Astrocyte (in vitro differentiated cells and primary cell): ENCODE measurements at regions not wholly inside any gene's neighbourhood (a gene's known extent, or its start where the extent isn't known, plus 50 kb on each side); places are given as distances from the start of the nearest gene placed in this dataset.

Source experiments
- DNase-seq: peaks from one replicate; pipeline ENCODE4 v3.0.0-alpha.2; 2010; ENCODE audit warnings: low read depth
- FAIRE-seq: peaks from 2 replicates; lab custom pipeline; 2011; peaks lifted over from hg19 to GRCh38; lab: Jason Lieb, UNC
- H2AFZ ChIP-seq: 2 replicates; pipeline ENCODE4 v1.6.0; 2012; ENCODE audit warnings: low read depth, low read length, inconsistent platforms
- H3K27ac ChIP-seq: 2 replicates; pipeline ENCODE4 v1.5.1; 2011; ENCODE audit warnings: low read depth, low read length, inconsistent platforms
- H3K27me3 ChIP-seq: 2 replicates; pipeline ENCODE4 v1.6.0; 2011; ENCODE audit warnings: low read length, inconsistent platforms; ENCODE audit not compliant: insufficient read depth
- H3K36me3 ChIP-seq: 2 replicates; pipeline ENCODE4 v1.5.1; 2011; ENCODE audit warnings: low read length, inconsistent platforms; ENCODE audit not compliant: insufficient read depth
- H3K4me1 ChIP-seq: 2 replicates; pipeline ENCODE4 v1.5.1; 2011; ENCODE audit warnings: low read length, inconsistent platforms; ENCODE audit not compliant: insufficient read depth
- H3K4me2 ChIP-seq: 2 replicates; pipeline ENCODE4 v1.6.0; 2012; ENCODE audit warnings: low read length, inconsistent platforms
- H3K4me3 ChIP-seq: 2 replicates; pipeline ENCODE4 v1.5.1; 2011; ENCODE audit warnings: low read depth, mild to moderate bottlenecking, low read length, inconsistent platforms; ENCODE audit not compliant: insufficient read depth
- H3K79me2 ChIP-seq: 2 replicates; pipeline ENCODE4 v1.6.0; 2012; ENCODE audit warnings: mild to moderate bottlenecking, low read length, inconsistent platforms; ENCODE audit not compliant: insufficient read depth
- H3K9ac ChIP-seq: 2 replicates; pipeline ENCODE4 v1.6.0; 2012; ENCODE audit warnings: mild to moderate bottlenecking, low read length, inconsistent platforms
- H3K9me3 ChIP-seq: 2 replicates; pipeline ENCODE4 v1.5.1; 2012; ENCODE audit warnings: low read depth, mild to moderate bottlenecking, low read length, inconsistent platforms; ENCODE audit not compliant: insufficient read depth
- H4K20me1 ChIP-seq: 2 replicates; pipeline ENCODE4 v1.6.0; 2012; ENCODE audit warnings: low read length, inconsistent platforms; ENCODE audit not compliant: insufficient read depth
- H3K27ac Mint-ChIP-seq: one replicate; pipeline ENCODE4 v1.8.0; 2021; ENCODE audit warnings: mild to moderate bottlenecking, mixed read lengths; ENCODE audit not compliant: unreplicated experiment
- H3K27me3 Mint-ChIP-seq: one replicate; pipeline ENCODE4 v1.8.0; 2021; ENCODE audit warnings: low read depth, mixed read lengths; ENCODE audit not compliant: unreplicated experiment
- H3K36me3 Mint-ChIP-seq: one replicate; pipeline ENCODE4 v1.8.0; 2021; ENCODE audit warnings: low read depth, mixed read lengths; ENCODE audit not compliant: unreplicated experiment
- H3K4me1 Mint-ChIP-seq: one replicate; pipeline ENCODE4 v1.8.0; 2021; ENCODE audit warnings: low read depth, mixed read lengths; ENCODE audit not compliant: unreplicated experiment
- H3K4me3 Mint-ChIP-seq: one replicate; pipeline ENCODE4 v1.8.0; 2021; ENCODE audit warnings: mild to moderate bottlenecking, moderate library complexity, mixed read lengths; ENCODE audit not compliant: unreplicated experiment
- H3K9me3 Mint-ChIP-seq: one replicate; pipeline ENCODE4 v1.8.0; 2021; ENCODE audit warnings: mild to moderate bottlenecking, mixed read lengths; ENCODE audit not compliant: unreplicated experiment
- EZH2 ChIP-seq: IDR thresholded peaks from 2 replicates; pipeline ENCODE4 v1.6.1; 2012; ENCODE audit warnings: mild to moderate bottlenecking, low read length, inconsistent platforms; ENCODE audit not compliant: insufficient read depth
- TF ChIP-seq, protein P1 (sequence below): IDR thresholded peaks from 2 replicates; pipeline ENCODE4 v1.5.1; 2011; ENCODE audit warnings: low read depth, mild to moderate bottlenecking, inconsistent platforms, low read length, moderate library complexity; ENCODE audit not compliant: insufficient read depth

DNA sequence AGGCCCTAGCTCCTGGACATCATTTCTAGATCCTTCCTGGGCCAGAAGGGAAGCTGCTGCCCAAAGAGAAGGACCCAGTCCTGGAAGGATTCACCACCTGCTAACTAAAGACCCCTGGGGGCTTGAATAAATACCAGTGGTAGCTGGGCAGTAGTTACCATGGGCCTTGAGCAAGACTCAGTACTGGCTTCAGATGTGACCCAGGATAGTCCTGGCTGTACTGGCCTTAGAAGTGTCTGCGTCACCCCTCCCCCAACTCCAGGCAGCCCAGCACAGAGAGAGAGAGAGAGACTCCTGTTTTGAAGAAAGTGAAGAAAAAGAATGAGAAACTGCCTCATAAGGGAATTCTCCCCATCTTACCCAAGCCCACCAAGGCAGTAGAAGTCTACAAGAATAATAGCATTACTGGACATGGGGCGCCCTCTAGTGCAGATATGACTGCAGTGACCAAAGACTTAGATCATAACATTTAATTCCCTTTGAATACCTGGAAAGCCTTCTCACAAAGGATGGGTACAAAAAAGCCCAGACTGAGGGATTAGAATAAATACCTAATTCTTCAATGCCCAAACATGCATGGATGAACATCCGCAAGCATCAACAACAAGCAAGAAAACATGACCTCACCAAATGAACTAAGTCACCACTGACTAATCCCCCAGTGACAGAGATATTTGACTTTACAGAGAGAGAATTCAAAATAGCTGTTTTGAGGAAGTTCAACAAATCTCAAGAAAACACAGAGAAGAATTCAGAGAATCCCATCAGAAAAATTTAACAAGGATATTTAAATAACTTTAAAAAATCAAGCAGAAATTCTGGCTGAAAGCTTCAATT, 171.8 kb downstream of the HNRNPD start:
- Histone ChIP-seq H4K20me1 (no peaks in the 10 kb centered on the region), H3K27ac (no peak overlapping the region), H3K27me3 (no peaks in the 10 kb centered on the region), H3K36me3 (no peaks in the 10 kb centered on the region), H3K9ac (no peak overlapping the region), H3K4me1 (no peaks in the 10 kb centered on the region), H3K79me2 (no peaks in the 10 kb centered on the region), H2AFZ (no peak overlapping the region), H3K9me3 (peaks cover 2% of the 10 kb centered on the region), H3K4me3 (no peak overlapping the region), H3K4me2 (no peak overlapping the region)
- Mint-ChIP-seq H3K27me3 (peaks cover 7% of the 10 kb centered on the region), H3K4me3 (no peak overlapping the region), H3K27ac (no peak overlapping the region), H3K4me1 (peaks cover 8% of the 10 kb centered on the region), H3K9me3 (peaks cover 1% of the 10 kb centered on the region), H3K36me3 (no peaks in the 10 kb centered on the region)
- no peak for FAIRE-seq
- DNase-seq, result peak; percentile 12
- TF ChIP-seq EZH2, result no peak
- TF ChIP-seq, protein P1, sequence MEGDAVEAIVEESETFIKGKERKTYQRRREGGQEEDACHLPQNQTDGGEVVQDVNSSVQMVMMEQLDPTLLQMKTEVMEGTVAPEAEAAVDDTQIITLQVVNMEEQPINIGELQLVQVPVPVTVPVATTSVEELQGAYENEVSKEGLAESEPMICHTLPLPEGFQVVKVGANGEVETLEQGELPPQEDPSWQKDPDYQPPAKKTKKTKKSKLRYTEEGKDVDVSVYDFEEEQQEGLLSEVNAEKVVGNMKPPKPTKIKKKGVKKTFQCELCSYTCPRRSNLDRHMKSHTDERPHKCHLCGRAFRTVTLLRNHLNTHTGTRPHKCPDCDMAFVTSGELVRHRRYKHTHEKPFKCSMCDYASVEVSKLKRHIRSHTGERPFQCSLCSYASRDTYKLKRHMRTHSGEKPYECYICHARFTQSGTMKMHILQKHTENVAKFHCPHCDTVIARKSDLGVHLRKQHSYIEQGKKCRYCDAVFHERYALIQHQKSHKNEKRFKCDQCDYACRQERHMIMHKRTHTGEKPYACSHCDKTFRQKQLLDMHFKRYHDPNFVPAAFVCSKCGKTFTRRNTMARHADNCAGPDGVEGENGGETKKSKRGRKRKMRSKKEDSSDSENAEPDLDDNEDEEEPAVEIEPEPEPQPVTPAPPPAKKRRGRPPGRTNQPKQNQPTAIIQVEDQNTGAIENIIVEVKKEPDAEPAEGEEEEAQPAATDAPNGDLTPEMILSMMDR, result peak; percentile 81

DNA sequence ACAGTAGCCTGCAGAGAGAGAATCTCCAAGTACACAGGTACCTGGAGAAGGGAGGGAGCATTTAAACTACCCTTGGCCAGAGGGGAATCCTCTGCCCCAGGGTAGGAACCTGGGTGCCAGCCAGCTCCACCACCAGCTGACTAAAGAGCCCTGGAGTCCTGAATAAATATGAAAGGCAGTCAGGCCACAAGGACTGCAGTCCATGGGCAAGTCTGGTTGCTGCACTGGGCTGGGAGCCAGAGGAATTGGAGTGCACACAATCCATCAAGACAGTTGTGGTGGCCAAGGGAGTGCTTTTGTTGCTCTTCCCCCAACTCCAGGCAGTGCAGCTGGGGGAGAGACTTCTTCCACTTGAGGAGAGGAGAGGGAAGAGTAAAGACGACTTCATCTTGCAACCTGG, 172.5 kb downstream of the HNRNPD start:
- Histone ChIP-seq H3K27me3 (no peaks in the 10 kb centered on the region), H3K27ac (no peak overlapping the region), H3K4me2 (no peak overlapping the region), H3K9ac (no peak overlapping the region), H3K4me1 (no peaks in the 10 kb centered on the region), H2AFZ (no peak overlapping the region), H3K36me3 (no peaks in the 10 kb centered on the region), H4K20me1 (no peaks in the 10 kb centered on the region), H3K9me3 (peaks cover under 1% of the 10 kb centered on the region), H3K79me2 (no peaks in the 10 kb centered on the region), H3K4me3 (no peak overlapping the region)
- no peak overlapping the region for H3K4me3 Mint-ChIP-seq
- peaks cover 7% of the 10 kb centered on the region for H3K27me3 Mint-ChIP-seq
- no peak for FAIRE-seq
- H3K36me3 Mint-ChIP-seq, result no peaks in the 10 kb centered on the region
- no peak for TF ChIP-seq EZH2
- TF ChIP-seq, protein P1, result no peak
- H3K9me3 Mint-ChIP-seq, result peaks cover 1% of the 10 kb centered on the region
- peaks cover 8% of the 10 kb centered on the region for H3K4me1 Mint-ChIP-seq
- peak; percentile 36 for DNase-seq
- peak overlapping the region; percentile 62 for H3K27ac Mint-ChIP-seq

DNA sequence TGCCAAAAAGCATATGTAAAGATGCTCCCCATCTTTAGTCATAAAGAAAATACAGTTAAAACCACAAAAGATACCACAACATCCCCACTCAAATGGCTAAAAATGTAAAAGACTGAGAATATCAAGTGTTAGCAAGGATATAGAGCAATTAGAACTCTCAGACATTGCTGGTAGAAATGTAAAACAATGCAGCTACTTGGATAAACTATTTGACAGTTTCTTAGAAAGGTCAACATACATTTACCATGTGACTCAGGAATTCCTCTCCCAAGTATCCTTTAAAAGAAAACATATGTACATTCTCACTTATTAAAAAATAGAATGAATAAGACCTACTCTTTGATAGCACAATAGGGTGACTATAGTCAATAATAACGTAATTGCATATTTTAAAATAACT, 173.7 kb downstream of the HNRNPD start:
- FAIRE-seq (no peak), DNase-seq (no peak)
- H3K4me2 ChIP-seq, result no peak overlapping the region
- no peaks in the 10 kb centered on the region for H3K36me3 Mint-ChIP-seq
- no peaks in the 10 kb centered on the region for H3K36me3 ChIP-seq
- peaks cover 8% of the 10 kb centered on the region for H3K4me1 Mint-ChIP-seq
- H3K27ac ChIP-seq, result no peak overlapping the region
- no peak overlapping the region for H3K9ac ChIP-seq
- no peaks in the 10 kb centered on the region for H3K9me3 ChIP-seq
- H3K27me3 ChIP-seq, result no peaks in the 10 kb centered on the region
- H3K4me3 Mint-ChIP-seq, result no peak overlapping the region
- H3K27me3 Mint-ChIP-seq, result peaks cover 7% of the 10 kb centered on the region
- H3K4me1 ChIP-seq, result no peaks in the 10 kb centered on the region
- H3K9me3 Mint-ChIP-seq, result peaks cover 1% of the 10 kb centered on the region
- H3K4me3 ChIP-seq, result no peak overlapping the region
- no peaks in the 10 kb centered on the region for H4K20me1 ChIP-seq
- H3K27ac Mint-ChIP-seq, result no peak overlapping the region
- H2AFZ ChIP-seq, result no peak overlapping the region
- TF ChIP-seq EZH2, result no peak
- TF ChIP-seq, protein P1, result no peak
- no peaks in the 10 kb centered on the region for H3K79me2 ChIP-seq
